DOHH2 (cell line): ENCODE measurements at regions not wholly inside any gene's neighbourhood (a gene's known extent, or its start where the extent isn't known, plus 50 kb on each side); places are given as distances from the start of the nearest gene placed in this dataset.

Source experiments
- EZH2phosphoT487 ChIP-seq: fragments of 200-600 bp; sonication (generic); IDR thresholded peaks from 2 replicates; pipeline ENCODE4 v1.6.1; 2017; ENCODE audit warnings: borderline replicate concordance, mild to moderate bottlenecking, antibody characterized with exemption, low read length, moderate library complexity, mixed read lengths
- TF ChIP-seq, protein P1 (sequence below): fragments of 200-600 bp; sonication (generic); IDR thresholded peaks from one replicate; pipeline ENCODE4 v1.5.1; 2014; ENCODE audit warnings: antibody characterized with exemption, mild to moderate bottlenecking, low read depth, low read length; ENCODE audit not compliant: poor library complexity, severe bottlenecking

DNA sequence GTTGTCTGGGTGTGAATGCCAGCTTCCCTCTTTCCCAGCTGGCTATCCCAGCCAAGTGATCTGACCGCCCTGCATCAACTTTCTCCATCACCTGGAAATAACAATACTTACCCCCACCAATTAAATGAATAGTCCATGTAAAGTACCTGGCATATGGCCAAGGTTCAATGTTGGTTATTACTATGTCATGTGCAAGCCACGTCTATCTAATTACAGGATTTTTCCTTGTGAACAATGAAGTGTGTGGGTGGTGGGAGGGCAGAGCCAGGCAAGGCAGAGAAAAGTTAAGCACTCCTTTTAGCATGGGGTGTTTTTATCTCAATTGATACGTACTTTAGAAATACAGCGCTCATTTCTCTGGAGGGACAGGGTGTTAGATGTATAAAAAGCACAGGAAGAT lies 121.1 kb downstream of the NHLRC3 start:
- TF ChIP-seq, protein P1, sequence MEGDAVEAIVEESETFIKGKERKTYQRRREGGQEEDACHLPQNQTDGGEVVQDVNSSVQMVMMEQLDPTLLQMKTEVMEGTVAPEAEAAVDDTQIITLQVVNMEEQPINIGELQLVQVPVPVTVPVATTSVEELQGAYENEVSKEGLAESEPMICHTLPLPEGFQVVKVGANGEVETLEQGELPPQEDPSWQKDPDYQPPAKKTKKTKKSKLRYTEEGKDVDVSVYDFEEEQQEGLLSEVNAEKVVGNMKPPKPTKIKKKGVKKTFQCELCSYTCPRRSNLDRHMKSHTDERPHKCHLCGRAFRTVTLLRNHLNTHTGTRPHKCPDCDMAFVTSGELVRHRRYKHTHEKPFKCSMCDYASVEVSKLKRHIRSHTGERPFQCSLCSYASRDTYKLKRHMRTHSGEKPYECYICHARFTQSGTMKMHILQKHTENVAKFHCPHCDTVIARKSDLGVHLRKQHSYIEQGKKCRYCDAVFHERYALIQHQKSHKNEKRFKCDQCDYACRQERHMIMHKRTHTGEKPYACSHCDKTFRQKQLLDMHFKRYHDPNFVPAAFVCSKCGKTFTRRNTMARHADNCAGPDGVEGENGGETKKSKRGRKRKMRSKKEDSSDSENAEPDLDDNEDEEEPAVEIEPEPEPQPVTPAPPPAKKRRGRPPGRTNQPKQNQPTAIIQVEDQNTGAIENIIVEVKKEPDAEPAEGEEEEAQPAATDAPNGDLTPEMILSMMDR = no peak
- no peak for TF ChIP-seq EZH2phosphoT487
